HPDE6-E6E7 (cell line): ENCODE measurements at regions not wholly inside any gene's neighbourhood (a gene's known extent, or its start where the extent isn't known, plus 50 kb on each side); places are given as distances from the start of the nearest gene placed in this dataset.
"Not testable (repeated sequence)": the region's sequence is repeated elsewhere in the genome, so short reads cannot be mapped to it uniquely, and the experiment has no call there.

Source experiments
- DNase-seq: peaks from one replicate; pipeline ENCODE4 v3.0.0; 2011; ENCODE audit warnings: missing footprints; ENCODE audit errors: extremely low spot score

- no peak for DNase-seq
Measured at GRCh38 chr5:164498438-164498837, 993.0 kb downstream of the MAT2B start.

GRCh38 chr5:164500856-164501255 is 995.4 kb downstream of the MAT2B start:
- DNase-seq, result no peak

- no peak for DNase-seq
Measured at GRCh38 chr5:164501344-164501743, 995.9 kb downstream of the MAT2B start.

- peak; percentile 16 for DNase-seq
Measured at GRCh38 chr5:164504141-164504772, 998.8 kb downstream of the MAT2B start.

- DNase-seq, result no peak
Measured at GRCh38 chr5:164505791-164506190, 1000.4 kb downstream of the MAT2B start.

GRCh38 chr5:164518067-164518740 is 1012.8 kb downstream of the MAT2B start:
- DNase-seq, result no peak

GRCh38 chr5:164518741-164519080 is 1013.3 kb downstream of the MAT2B start:
- no peak for DNase-seq

GRCh38 chr5:164532235-164532900 is 1026.9 kb downstream of the MAT2B start:
- DNase-seq, result no peak

- DNase-seq, result not testable (repeated sequence)
Measured at GRCh38 chr5:164533426-164533825, 1028.0 kb downstream of the MAT2B start.

GRCh38 chr5:164540174-164540573 is 1034.8 kb downstream of the MAT2B start:
- no peak for DNase-seq

GRCh38 chr5:164545507-164545906 is 1040.1 kb downstream of the MAT2B start:
- no peak for DNase-seq

- no peak for DNase-seq
Measured at GRCh38 chr5:164553851-164554250, 1048.4 kb downstream of the MAT2B start.

GRCh38 chr5:164555809-164556208 is 1050.4 kb downstream of the MAT2B start:
- DNase-seq, result no peak

GRCh38 chr5:164560216-164560615 is 1054.8 kb downstream of the MAT2B start:
- no peak for DNase-seq

GRCh38 chr5:164561933-164562872 is 1056.8 kb downstream of the MAT2B start:
- no peak for DNase-seq

GRCh38 chr5:164563370-164563769 is 1058.0 kb downstream of the MAT2B start:
- no peak for DNase-seq

GRCh38 chr5:164573397-164573796 is 1068.0 kb downstream of the MAT2B start:
- no peak for DNase-seq

- no peak for DNase-seq
Measured at GRCh38 chr5:164577201-164577600, 1071.8 kb downstream of the MAT2B start.

- no peak for DNase-seq
Measured at GRCh38 chr5:164577742-164578141, 1072.3 kb downstream of the MAT2B start.

- DNase-seq, result no peak
Measured at GRCh38 chr5:164578401-164578800, 1073.0 kb downstream of the MAT2B start.

GRCh38 chr5:164578911-164579310 is 1073.5 kb downstream of the MAT2B start:
- DNase-seq, result no peak

GRCh38 chr5:164580155-164580554 is 1074.7 kb downstream of the MAT2B start:
- DNase-seq, result no peak
